T-helper 2 cell treated with Interferon-gamma antibody and Interleukin-4, amounts not matched to agents 100 ng/mL and 5 ng/mL, for 36 hours (primary cell): ENCODE measurements at regions not wholly inside any gene's neighbourhood (a gene's known extent, or its start where the extent isn't known, plus 50 kb on each side); places are given as distances from the start of the nearest gene placed in this dataset.
"Not testable (repeated sequence)": the region's sequence is repeated elsewhere in the genome, so short reads cannot be mapped to it uniquely, and the experiment has no call there.

Source experiments
- intact Hi-C: fragments of 100-400 bp; cut with micrococcal nuclease; formaldehyde crosslinking; loops from one replicate; pipeline ENCODE4 v1.15.1; 2023

DNA sequence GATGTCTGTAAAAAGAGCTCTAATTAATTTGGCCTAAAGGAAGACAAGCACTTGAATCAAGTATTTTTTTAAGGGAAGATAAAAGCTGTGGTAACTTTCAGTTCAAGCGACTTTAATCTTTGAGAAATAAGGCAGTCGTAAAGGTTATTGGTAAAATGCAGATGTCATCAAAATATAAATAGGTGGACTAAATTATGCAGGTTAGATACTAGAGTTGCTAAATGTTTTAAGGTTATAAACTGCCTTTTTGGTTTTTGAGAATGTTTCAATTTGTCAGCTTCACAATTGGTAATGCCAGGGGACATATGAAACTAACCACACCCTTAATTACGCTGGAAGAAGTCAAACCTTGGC is 159.5 kb upstream of the OLIG3 start:
- intact Hi-C loops: no loop called here

GRCh38 chr6:137654365-137654981 is 160.3 kb upstream of the OLIG3 start:
- intact Hi-C loops: no loop called here

DNA sequence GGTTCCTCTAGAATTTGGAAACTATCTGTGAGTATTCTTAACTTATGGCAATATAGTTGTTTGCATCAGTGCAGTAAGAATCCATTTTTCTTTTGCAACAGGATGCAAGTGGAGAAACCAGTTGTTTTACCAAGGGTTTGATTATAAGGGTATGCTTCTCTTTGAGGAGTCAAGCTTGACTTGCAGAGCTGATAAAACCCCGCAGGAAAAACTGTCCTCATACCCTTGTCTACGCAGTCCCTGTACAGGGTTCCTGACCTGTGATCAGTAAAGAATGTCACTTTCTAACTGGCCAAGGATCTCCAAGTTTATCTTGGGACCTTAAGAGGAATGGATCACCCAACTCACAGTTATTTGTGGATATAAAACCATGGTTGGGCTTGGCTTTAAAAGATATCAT is 161.1 kb upstream of the OLIG3 start:
- intact Hi-C loops: loop anchor here (5.0 kb wide), 1 partner anchor 42 kb away; no protein-coding TSS in a partner anchor

- intact Hi-C loops: loop anchor here (1.0 to 5.0 kb wide), 2 partner anchors 21 to 41 kb away; no protein-coding TSS in a partner anchor
Observed at GRCh38 chr6:137656735-137657134, 162.5 kb upstream of the OLIG3 start.

DNA sequence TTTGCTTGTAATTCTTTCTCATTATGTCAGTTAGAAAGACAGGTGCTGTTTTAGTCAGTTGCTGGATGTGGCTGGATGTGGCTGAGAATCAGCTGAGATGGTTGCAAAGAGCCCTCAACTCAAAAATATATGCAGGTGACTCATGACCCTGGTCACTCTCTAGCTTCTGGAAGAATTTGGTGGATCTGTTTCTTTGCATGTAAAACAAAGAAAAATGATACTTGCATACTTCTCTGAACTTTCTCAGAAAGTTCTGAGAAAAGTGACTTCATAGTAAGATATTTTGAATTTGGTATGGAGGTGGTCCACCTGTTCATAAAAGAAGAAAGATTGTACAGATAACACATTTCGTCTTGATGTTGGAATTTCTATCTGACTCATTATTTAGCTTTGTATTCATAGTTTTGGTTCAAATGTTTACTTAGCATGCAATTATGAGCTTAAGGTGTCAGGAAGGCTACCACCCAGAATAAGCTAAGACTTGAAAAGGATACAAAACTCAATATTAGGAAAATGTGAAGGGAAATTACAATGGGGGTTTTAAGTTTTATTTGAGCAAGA is 163.2 kb upstream of the OLIG3 start:
- intact Hi-C loops: loop anchor here (1.0 to 5.0 kb wide), 2 partner anchors 20 to 40 kb away; no protein-coding TSS in a partner anchor

DNA sequence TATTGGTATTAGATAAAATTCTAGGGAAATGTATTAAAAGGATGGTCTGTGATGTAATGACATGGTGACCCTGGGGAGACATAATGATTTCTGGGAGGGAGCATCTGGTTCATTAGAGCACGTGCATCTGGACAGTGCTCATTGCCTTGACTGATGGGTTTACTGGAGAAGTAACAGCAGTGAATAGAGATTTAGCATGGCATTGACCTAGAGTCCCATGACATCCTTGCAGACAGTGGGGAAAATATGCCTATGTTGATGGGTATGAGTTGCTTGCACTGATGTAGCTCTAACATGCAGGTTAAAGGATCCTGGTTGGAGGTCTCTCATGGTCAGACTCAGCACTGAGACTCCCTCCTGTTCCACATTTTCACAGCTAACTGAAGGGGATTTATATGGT is 164.1 kb upstream of the OLIG3 start:
- intact Hi-C loops: loop anchor here (5.0 kb wide), 1 partner anchor 39 kb away; no protein-coding TSS in a partner anchor

- intact Hi-C loops: loop anchor here (5.0 to 10.0 kb wide), 3 partner anchors 37 to 505 kb away; no protein-coding TSS in a partner anchor
Observed at GRCh38 chr6:137659871-137660270, 165.7 kb upstream of the OLIG3 start.

DNA sequence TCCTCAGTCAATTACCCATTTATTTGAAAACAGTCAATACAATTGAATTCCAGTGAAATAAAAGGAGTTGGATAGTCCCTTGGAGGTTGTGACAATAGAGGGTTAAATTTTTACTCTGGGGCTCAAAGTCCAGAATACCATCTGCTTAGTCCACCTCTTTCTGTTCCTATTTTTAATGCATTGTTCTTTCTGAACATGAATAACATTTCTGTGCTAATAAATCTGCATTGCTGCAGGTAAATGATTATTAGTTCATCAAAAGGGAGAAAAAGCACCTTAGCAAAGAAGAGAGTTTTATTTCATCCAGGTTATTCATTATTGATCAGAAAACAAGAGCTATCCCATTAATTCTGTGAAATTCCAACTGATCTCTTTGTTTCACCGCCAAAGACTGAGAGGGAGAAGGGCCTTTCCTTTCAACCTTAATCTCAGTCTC is 166.1 kb upstream of the OLIG3 start:
- intact Hi-C loops: loop anchor here (5.0 to 10.0 kb wide), 2 partner anchors 317 to 506 kb away; no protein-coding TSS in a partner anchor

GRCh38 chr6:137661601-137662000 is 167.4 kb upstream of the OLIG3 start:
- intact Hi-C loops: loop anchor here (5.0 to 10.0 kb wide), 2 partner anchors 316 to 507 kb away; no protein-coding TSS in a partner anchor

- intact Hi-C loops: loop anchor here (5.0 to 10.0 kb wide), 2 partner anchors 313 to 509 kb away; no protein-coding TSS in a partner anchor
Observed at GRCh38 chr6:137664183-137664582, 170.0 kb upstream of the OLIG3 start.

GRCh38 chr6:137665342-137665934 is 171.2 kb upstream of the OLIG3 start:
- intact Hi-C loops: loop anchor here (10.0 kb wide), 1 partner anchor 511 kb away; no protein-coding TSS in a partner anchor

- intact Hi-C loops: loop anchor here (1.0 to 10.0 kb wide), 4 partner anchors 11 to 511 kb away; partner anchors contain the start of gene TNFAIP3
Observed at GRCh38 chr6:137666202-137666774, 172.1 kb upstream of the OLIG3 start.

GRCh38 chr6:137673603-137674002 is 179.4 kb upstream of the OLIG3 start:
- intact Hi-C loops: no loop called here

- intact Hi-C loops: loop anchor here (1.0 to 2.0 kb wide), 3 partner anchors 11 to 22 kb away; no protein-coding TSS in a partner anchor
Observed at GRCh38 chr6:137676888-137677287, 182.7 kb upstream of the OLIG3 start.

- intact Hi-C loops: loop anchor here (1.0 to 2.0 kb wide), 3 partner anchors 11 to 21 kb away; no protein-coding TSS in a partner anchor
Observed at GRCh38 chr6:137677709-137678108, 183.5 kb upstream of the OLIG3 start.

GRCh38 chr6:137678451-137678850 is 184.3 kb upstream of the OLIG3 start:
- intact Hi-C loops: no loop called here

GRCh38 chr6:137680705-137681346 is 186.2 kb upstream of the TNFAIP3 start:
- intact Hi-C loops: no loop called here

GRCh38 chr6:137681445-137682009 is 185.5 kb upstream of the TNFAIP3 start:
- intact Hi-C loops: no loop called here

DNA sequence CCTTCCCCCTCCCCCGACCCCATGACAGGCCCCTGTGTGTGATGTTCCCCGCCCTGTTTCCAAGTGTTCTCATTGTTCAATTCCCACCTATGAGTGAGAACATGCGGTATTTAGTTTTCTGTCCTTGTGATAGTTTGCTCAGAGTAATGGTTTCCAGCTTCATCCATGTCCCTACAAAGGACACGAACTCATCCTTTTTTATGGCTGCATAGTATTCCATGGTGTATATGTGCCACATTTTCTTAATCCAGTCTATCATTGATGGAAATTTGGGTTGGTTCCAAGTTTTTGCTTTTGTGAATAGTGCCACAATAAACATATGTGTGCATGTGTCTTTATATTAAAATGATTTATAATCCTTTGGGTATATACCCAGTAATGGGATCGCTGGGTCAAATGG is 184.4 kb upstream of the TNFAIP3 start:
- intact Hi-C loops: not testable (repeated sequence)

DNA sequence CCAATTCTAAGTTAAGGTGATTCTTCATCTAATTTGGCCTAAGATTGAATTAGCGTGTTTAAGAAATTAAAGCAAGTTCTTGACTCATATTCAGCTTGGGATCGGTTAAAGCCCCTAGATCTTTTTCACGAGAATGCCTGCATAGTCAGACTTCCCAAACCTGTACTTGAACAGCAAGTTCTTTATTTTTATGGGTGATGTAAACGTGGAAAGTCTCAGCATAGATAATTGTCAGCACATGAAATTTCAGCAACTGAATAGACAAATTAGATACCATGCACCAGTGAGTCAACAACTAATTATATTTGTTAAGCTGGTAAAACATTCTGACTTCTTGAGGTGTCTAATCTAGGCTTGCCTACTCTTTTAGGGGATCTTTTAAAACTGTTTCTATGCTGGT is 183.1 kb upstream of the TNFAIP3 start:
- intact Hi-C loops: no loop called here
